Non-pigmented ciliary epithelial cell (primary cell): ENCODE measurements at regions not wholly inside any gene's neighbourhood (a gene's known extent, or its start where the extent isn't known, plus 50 kb on each side); places are given as distances from the start of the nearest gene placed in this dataset.

Source experiments
- DNase-seq: peaks from one replicate; pipeline ENCODE4 v3.0.0-alpha.2; 2010; ENCODE audit warnings: low read depth

GRCh38 chr16:51592001-51592501 is 441.0 kb upstream of the SALL1 start:
- no peak for DNase-seq

- DNase-seq = no peak
Observed at GRCh38 chr16:51591480-51591879, 440.4 kb upstream of the SALL1 start.

- no peak for DNase-seq
Observed at GRCh38 chr16:51579652-51580360, 428.7 kb upstream of the SALL1 start.

- no peak for DNase-seq
Observed at GRCh38 chr16:51577621-51578303, 426.7 kb upstream of the SALL1 start.

DNA sequence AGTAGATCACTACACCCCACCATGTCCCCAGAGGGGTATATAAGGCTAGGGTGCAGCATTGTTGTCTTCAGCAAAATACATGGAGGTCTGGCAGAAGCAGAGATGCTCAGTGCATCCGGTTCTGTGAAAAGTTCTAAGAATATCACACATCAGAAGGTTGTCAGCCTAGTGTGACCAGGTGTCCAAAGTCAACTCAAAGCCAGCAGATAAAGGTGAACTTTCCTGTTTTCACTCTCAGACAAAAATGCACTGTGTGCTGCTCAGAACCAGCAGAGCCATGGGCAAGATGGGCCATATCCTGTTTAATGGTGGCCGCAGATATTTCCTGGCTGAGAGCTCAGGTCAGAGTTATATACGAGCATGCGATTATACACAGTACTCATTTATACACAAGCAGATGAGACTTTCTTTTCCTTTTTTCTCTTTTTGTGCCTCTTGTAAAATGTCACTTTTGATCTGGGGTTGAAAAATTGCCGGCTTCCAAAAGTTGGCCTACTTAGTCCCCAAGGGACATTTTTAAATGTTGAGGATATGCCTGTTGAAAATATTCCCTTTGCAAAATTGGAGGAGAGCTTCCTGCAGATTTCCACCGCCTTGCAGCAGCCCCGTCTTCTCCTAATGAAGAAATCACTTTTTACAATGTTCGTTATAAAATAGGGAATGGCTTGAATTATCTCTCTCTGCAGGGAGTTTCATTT is 425.6 kb upstream of the SALL1 start:
- DNase-seq = no peak

DNA sequence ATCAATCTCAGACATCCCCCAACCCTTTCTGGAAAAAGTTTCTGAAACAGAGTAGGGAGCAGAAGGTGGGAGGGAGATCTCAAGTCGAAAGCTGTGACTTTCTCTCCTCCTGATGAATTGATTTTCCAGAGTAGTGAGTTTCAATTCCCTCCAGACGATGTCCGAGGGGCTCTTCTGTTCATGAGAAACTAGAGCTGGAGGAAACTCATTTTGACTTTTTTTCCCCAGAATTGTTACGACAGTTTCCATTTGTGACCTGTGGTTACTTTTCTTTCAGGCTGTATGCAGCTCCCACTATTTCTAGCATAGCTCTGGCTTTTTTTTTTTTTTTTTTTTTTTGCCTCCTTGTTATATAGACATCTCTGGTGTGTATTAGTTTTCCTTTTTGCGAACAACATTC is 422.1 kb upstream of the SALL1 start:
- no peak for DNase-seq

DNA sequence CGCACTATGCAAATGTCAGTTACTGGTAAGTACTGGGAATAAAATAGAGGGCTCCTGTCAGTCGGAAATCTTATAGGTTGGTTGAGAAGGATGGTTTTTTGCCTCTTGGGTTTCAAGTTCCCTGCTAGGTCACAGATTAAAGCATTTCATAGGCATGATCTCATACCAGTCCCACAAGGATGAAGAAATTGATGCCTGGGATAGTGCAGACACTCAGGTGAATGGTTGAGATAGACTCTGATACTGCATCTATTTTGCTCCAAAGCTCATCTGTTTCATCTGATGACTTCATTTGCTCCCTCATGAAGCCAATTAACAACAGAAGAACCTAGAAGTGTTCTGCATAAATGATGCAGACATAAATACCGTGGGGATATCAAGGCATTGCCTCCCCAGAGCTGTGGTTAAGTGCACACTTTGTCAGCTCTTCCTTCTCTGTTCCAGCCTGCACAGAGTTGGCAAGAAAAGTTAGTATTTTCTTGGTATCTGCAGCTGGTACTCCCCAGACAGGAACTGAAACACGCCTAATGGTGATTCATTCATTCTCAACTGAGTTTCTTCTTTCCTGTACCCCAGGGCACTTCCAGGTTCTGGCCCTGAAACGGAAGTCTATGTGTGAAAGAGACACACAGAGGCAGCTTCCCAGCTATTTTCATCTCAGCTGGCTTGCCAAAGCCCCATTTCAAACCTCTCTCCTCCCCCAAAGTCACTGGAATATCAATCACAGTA is 418.3 kb upstream of the SALL1 start:
- no peak for DNase-seq

DNA sequence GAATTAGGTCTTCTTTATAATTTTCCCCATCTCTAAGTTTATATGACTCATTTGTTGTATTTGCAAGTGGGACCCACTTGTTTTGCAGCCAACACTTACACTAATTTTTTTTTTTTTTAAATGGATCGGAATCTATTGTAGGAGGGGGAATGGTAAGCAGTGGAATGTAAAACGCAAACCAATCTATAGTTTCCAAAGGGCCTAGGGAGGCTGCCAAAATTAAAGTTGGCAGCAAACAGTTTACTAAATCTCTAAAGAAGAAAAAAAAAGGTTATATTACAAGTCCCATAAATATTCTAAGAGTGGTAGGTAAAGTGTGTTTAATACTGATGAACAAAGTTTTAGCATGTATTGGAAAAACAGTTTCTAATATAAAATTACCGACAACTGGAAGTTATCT is 416.8 kb upstream of the SALL1 start:
- DNase-seq = no peak

DNA sequence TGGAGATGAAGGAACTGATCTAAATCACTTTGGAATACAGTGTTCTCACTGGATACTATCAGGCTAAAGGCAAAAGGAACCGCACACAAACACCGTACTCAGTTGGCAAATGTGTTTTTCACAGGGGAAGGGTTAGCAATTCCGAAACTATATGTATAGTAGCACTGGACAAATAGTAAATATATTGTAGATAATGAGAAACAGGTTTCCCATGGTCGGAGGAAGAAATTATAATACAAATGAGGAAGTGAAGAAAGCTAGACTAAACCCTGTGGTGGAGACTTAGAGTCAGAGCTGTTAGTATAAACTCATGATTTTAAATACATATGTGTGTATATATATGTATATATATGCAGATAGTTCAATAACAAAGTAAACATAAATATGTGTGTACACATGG is 414.1 kb upstream of the SALL1 start:
- no peak for DNase-seq

DNA sequence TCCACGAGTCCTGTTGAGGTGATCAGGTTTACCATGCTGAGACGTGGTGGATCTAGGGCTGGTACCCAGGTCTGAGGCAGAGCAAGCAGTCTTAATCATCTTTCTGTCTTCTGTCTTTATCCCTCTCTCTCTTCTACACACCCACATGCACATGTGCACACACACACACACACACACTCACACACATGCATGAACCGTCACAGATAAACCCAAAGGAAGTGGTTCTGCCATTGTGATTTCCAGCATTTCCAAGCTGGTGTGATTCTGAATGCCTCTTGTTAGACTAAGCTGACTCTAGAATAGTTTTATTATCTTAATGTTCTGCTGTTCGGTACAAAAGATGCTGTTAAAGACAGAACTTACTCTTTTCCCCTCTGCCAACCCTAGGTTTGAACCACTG is 411.8 kb upstream of the SALL1 start:
- no peak for DNase-seq

DNA sequence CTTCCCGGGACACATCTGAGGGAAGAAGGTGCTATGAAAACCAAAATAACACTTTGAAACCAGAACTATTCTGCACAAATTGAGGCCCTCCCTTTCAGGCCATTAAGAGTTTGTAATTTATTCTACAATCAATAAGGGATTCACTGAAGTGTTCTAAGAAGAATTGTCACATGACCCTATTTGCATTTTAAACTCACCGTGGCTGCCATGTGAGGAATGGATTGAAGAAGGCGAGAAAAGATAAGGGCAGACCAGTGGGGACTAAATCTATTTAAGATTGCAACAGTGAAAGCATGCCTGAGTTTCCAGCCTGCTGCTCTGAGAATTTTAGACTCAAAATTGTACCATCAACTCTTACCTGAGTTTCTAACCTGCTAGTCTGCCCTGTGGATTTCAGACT is 408.8 kb upstream of the SALL1 start:
- DNase-seq = no peak

DNA sequence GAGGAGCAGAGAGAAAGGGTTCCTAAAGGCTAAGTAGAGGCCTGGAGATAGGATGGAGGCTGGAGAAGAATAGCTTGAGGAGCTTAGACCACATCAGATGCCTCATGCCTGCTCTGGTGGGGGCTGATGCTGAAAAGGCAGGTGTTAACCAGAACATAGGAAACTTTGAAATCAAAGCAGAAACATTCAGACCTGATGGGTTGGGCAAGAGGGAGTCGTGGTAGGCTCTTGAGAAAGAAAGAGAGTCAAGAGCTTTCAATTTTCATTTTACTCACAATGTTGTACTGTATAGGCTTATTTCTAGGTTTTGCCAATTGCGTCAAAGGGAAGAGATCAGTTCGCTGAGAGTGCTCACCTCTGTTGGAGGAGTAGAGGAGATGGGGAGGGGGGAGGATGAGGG is 406.6 kb upstream of the SALL1 start:
- no peak for DNase-seq

DNA sequence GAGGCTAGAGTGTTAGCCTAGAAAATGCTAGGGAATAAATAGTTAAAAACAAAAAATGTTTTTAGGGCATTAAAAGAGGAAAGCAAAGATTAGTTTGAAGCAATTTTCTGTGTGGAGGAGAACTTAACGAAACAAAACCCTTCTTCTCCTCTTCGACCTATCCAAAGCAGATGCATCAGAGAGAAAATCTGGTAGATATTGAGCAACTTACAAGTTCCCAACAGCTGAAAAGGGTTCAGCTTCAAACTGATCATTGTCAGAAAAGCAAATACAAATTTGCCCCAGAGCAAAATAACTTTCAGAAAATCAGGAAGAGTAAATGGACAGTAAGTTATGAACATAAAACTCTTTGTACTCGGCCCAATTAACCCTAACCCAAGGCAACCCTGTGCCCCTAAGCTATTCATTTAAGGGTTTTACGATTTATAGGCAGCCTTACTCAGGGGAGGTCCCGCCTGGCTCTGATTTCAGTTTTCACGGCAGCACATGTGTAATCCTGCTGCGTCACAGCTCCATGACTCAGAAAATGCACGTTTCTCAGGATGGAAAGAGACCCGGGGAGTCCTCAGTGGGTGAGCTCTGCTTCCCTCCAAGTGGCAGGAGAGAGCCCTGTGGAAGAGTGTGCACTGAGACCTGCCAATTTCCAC is 405.7 kb upstream of the SALL1 start:
- peak; percentile 63 for DNase-seq

DNA sequence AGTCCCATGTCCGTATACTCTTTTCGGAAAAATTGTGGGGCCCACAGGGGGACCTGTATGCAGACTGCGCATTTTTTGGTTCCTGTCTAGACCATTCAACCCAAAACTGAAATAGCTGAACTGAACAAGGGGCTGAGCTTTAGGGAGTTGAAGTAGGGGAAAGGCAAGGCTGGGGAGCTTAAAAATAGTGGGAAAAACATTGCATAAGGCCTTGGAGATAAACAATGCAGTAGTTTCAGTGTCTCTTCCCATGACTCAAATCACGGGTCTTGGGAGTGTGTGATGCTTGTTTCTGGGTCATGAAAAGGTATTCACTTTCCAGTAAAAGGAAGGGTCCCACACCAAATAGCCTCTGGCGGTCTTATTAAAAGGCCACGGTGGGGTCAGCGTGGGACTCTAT is 402.8 kb upstream of the SALL1 start:
- no peak for DNase-seq

- DNase-seq = no peak
Observed at GRCh38 chr16:51553314-51553713, 402.2 kb upstream of the SALL1 start.

GRCh38 chr16:51550800-51551347 is 399.8 kb upstream of the SALL1 start:
- DNase-seq = no peak

DNA sequence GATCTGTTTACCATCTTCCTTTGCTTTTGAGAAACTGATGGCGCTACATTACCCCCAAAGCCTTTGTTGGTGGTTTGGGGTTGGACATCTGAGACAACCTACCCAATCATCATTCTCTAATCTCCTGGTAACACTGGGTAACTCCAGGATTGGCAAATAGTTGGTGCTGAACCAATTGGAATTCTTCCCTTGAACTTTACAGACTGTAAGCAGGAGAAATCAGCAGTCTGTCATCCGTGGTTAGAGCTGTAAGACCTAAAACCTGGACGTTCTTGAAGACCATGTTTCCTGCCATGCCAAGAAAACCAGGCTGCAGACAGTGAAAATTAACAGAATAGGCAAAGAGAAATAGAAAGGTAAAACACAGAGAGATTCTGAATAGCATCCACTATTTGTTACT is 398.8 kb upstream of the SALL1 start:
- no peak for DNase-seq

DNA sequence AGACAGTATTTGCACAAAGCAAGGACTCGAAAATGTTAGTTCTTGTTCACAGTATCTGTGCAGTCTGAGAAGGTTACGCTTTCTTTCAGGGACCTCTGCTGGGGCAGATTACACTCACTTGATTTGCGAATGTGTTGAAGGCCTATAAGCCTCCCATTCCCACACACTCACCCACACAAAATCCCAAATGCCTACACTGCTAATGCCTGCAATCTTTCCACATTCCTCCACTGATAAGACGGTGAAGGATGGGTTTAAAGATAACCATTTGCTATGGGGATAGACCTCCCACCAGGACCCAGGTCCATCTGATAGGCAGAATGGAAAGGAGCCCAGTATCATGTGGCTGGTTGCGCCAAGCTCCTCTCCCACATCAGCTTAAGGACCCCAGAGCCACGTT is 394.9 kb upstream of the SALL1 start:
- DNase-seq = no peak

DNA sequence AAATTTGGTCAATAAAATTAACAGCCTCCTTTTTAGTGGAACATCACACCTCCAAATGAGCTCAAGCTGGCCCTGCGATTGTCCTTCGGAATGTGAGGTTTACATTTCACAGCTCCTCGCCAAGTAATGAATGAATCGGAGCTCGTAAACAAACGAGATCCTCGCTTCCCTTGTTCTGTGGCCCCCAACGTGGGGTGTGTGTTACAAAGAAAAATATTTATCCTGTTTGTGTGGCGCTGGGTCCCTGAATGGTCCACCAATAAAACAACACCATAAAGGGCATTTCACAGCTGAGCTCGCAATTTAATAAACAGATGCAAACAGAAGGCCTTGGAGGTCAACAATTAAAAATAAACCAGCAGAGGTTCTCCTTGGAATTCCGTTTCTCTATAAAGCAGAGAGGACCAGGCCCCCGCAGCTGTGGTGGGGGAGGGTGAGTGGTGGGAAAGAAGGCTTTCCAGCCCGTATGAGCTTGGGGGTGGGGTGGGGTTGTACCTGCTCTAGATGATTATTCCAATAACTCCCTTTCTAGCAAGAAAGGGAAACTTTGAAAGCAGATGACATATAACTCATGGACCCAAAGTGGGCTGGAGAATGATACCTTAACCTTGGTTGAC is 393.9 kb upstream of the SALL1 start:
- no peak for DNase-seq

- DNase-seq = no peak
Observed at GRCh38 chr16:51543971-51544370, 392.9 kb upstream of the SALL1 start.
